ENCODE measurements at regions not wholly inside any gene's neighbourhood (a gene's known extent, or its start where the extent isn't known, plus 50 kb on each side); places are given as distances from the start of the nearest gene placed in this dataset.

- TF ChIP-seq CTCF (IDR thresholded peaks at IDR 0.05) (no peak), POLR2A (IDR thresholded peaks at IDR 0.05) (no peak), POLR2AphosphoS5 (IDR thresholded peaks at IDR 0.05) (no peak), EP300 (IDR thresholded peaks at IDR 0.05) (no peak)
Observed at GRCh38 chr2:146931109-146931508, 913.7 kb upstream of the ACVR2A start.

All from sigmoid colon (tissue), 4 donors.